T-cell (primary cell): ENCODE measurements at regions not wholly inside any gene's neighbourhood (a gene's known extent, or its start where the extent isn't known, plus 50 kb on each side); places are given as distances from the start of the nearest gene placed in this dataset.

ENCODE experiments used
- ATAC-seq, 4 experiments: fragments of 200-7000 bp in 3 of 4; fragments of 150-1000 bp in 1 of 4; cut with Tn5 transposase; replicated peaks in 1 of 4; 1 replicate in 3 of 4; 2 replicates in 1 of 4; pipeline ENCODE4 v1.10.0; 2021; ENCODE audit warnings: moderate library complexity in 3 of 4, mild to moderate bottlenecking in 2 of 4, moderate number of reproducible peaks in 1 of 4
- CTCF ChIA-PET, 2 donors: fragments of 300-600 bp; sonication (Branson Sonifier 250); formaldehyde crosslinking; loops; one replicate each; lab custom pipeline; 2022; ENCODE audit warnings: antibody characterized with exemption in 2 of 2; lab: Charles Lee
- POLR2A ChIA-PET, 2 donors: fragments of 300-600 bp; sonication (Branson Sonifier 250); formaldehyde crosslinking; loops; one replicate each; lab custom pipeline; 2022; ENCODE audit warnings: antibody characterized with exemption in 2 of 2; lab: Charles Lee
- DNase-seq, 35 experiments: peaks; one replicate each; pipeline versions ENCODE4 v3.0.0 to v3.0.0-alpha.2; 2013 to 2023
- H3K27ac ChIP-seq: one replicate; pipeline ENCODE4 v1.5.1; 2013; ENCODE audit warnings: low read length
- H3K27me3 ChIP-seq, 2 experiments: replicated peaks in 1 of 2; 1 replicate in 1 of 2; 2 replicates in 1 of 2; pipeline versions ENCODE4 v1.6.1 to v1.7.0; 2013; ENCODE audit warnings: low read length in 1 of 2, mixed read lengths in 1 of 2; ENCODE audit not compliant: control insufficient read depth in 2 of 2, insufficient read depth in 2 of 2; ENCODE audit errors: extremely low read depth in 1 of 2
- H3K36me3 ChIP-seq, 2 donors: 1 replicate in 1 of 2; 2 replicates in 1 of 2; pipeline versions ENCODE4 v1.6.1 to v1.7.0; 2013; ENCODE audit warnings: low read length in 1 of 2; ENCODE audit not compliant: control insufficient read depth in 2 of 2, insufficient read depth in 1 of 2; ENCODE audit errors: extremely low read depth in 1 of 2
- H3K4me1 ChIP-seq, 2 experiments: 1 replicate in 1 of 2; 2 replicates in 1 of 2; pipeline versions ENCODE4 v1.6.1 to v1.7.0; 2013; ENCODE audit warnings: low read length in 2 of 2, mixed read lengths in 1 of 2; ENCODE audit not compliant: insufficient read depth in 2 of 2, control insufficient read depth in 1 of 2; ENCODE audit errors: extremely low read depth in 1 of 2
- H3K4me3 ChIP-seq, 2 donors: 1 replicate in 1 of 2; 2 replicates in 1 of 2; pipeline versions ENCODE4 v1.5.1 to v1.7.0; 2013; ENCODE audit warnings: mild to moderate bottlenecking in 2 of 2, low read length in 1 of 2, moderate library complexity in 1 of 2; ENCODE audit not compliant: control insufficient read depth in 1 of 2; ENCODE audit errors: extremely low read depth in 1 of 2
- H3K9me3 ChIP-seq: 2 replicates; pipeline ENCODE4 v1.7.0; 2013
- H3K27ac Mint-ChIP-seq, 2 donors: one replicate each; pipeline ENCODE4 v1.8.0; 2020 to 2021; ENCODE audit warnings: mild to moderate bottlenecking in 2 of 2, mixed read lengths in 2 of 2
- H3K27me3 Mint-ChIP-seq, 2 donors: one replicate each; pipeline ENCODE4 v1.8.0; 2021 to 2022; ENCODE audit warnings: mixed read lengths in 2 of 2
- H3K36me3 Mint-ChIP-seq: one replicate; pipeline ENCODE4 v1.8.0; 2021; ENCODE audit warnings: mixed read lengths
- H3K4me1 Mint-ChIP-seq, 3 donors: one replicate each; pipeline ENCODE4 v1.8.0; 2020 to 2022; ENCODE audit warnings: mixed read lengths in 3 of 3, mild to moderate bottlenecking in 1 of 3
- H3K4me3 Mint-ChIP-seq, 3 donors: one replicate each; pipeline ENCODE4 v1.8.0; 2020 to 2022; ENCODE audit warnings: mild to moderate bottlenecking in 3 of 3, mixed read lengths in 3 of 3, moderate library complexity in 3 of 3
- H3K9me3 Mint-ChIP-seq, 3 donors: one replicate each; pipeline ENCODE4 v1.8.0; 2020 to 2022; ENCODE audit warnings: mixed read lengths in 3 of 3
- WGBS: methylation state at CpG from one replicate; pipeline ENCODE4 v1.1.5; 2013; ENCODE audit warnings: missing lambda C conversion rate; ENCODE audit not compliant: insufficient coverage; 5-methylcytosine and 5-hydroxymethylcytosine counted together

DNA sequence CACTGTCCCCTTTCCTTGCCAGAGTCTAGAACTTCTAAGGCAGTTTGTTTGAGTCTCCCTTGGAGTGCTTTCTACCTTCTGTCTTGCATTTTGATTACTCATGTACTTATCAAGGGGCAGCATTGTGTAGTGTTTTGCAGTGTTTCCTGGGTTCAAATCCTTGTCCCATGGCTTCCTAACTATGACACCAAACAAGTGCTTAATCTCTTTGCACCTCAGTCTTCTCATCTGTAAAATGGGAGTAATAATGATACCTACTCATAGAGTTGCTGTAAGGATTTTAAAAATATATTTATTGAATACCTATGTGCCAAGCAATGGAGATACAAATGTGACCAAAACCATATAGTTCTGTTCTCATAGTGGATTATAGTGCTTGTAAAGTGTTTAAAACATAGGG is 105.5 kb upstream of the PKDCC start:
- Mint-ChIP-seq H3K4me3 (no peak overlapping the region), H3K27ac (no peak overlapping the region), H3K27me3 (peaks cover 16% of the 10 kb centered on the region in 2 donors), H3K9me3 (no peaks in the 10 kb centered on the region), H3K4me1 (no peaks in the 10 kb centered on the region), H3K36me3 (no peaks in the 10 kb centered on the region)
- DNase-seq (no peak), ATAC-seq (no peak)
- ChIA-PET POLR2A (no interaction called here), CTCF (no interaction called here)
- Histone ChIP-seq H3K4me3 (no peak overlapping the region), H3K27me3 (peaks cover 0 to 11% of the 10 kb centered on the region in 2 experiments), H3K4me1 (no peaks in the 10 kb centered on the region), H3K9me3 (no peaks in the 10 kb centered on the region), H3K36me3 (no peaks in the 10 kb centered on the region), H3K27ac (no peak overlapping the region)

DNA sequence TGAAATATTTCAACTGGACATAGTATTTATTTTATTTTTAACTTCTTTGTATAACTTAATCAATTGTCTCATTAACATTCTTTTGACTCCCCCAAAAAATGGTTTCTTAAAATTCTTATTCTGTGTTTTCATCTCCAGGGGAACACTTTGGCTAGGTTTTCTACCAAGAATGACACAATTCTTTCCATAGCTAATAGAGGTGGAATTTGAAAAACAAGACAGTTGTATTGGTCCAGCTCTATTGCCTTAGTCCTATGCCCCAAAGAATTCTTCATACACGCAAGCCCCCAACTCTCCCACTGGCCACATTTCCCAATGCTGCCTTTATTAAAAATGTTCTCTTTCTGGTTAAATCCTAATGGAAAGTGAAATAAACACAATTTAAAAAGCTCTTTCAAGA is 104.7 kb upstream of the PKDCC start:
- H3K9me3 ChIP-seq: no peaks in the 10 kb centered on the region
- H3K4me3 ChIP-seq: no peak overlapping the region
- H3K4me3 Mint-ChIP-seq: no peak overlapping the region
- H3K27ac ChIP-seq: no peak overlapping the region
- DNase-seq (no peak), ATAC-seq (no peak)
- peaks cover 0 to 15% of the 10 kb centered on the region in 2 experiments for H3K27me3 ChIP-seq
- H3K27me3 Mint-ChIP-seq: peaks cover 19 to 21% of the 10 kb centered on the region in 2 donors
- ChIA-PET POLR2A (no interaction called here), CTCF (no interaction called here)
- no peaks in the 10 kb centered on the region for H3K4me1 ChIP-seq
- no peaks in the 10 kb centered on the region for H3K36me3 ChIP-seq
- H3K9me3 Mint-ChIP-seq: no peaks in the 10 kb centered on the region
- WGBS: no CpG with 5 or more reads among the region's 1 CpG
- H3K4me1 Mint-ChIP-seq: no peaks in the 10 kb centered on the region
- no peak overlapping the region for H3K27ac Mint-ChIP-seq
- no peaks in the 10 kb centered on the region for H3K36me3 Mint-ChIP-seq

DNA sequence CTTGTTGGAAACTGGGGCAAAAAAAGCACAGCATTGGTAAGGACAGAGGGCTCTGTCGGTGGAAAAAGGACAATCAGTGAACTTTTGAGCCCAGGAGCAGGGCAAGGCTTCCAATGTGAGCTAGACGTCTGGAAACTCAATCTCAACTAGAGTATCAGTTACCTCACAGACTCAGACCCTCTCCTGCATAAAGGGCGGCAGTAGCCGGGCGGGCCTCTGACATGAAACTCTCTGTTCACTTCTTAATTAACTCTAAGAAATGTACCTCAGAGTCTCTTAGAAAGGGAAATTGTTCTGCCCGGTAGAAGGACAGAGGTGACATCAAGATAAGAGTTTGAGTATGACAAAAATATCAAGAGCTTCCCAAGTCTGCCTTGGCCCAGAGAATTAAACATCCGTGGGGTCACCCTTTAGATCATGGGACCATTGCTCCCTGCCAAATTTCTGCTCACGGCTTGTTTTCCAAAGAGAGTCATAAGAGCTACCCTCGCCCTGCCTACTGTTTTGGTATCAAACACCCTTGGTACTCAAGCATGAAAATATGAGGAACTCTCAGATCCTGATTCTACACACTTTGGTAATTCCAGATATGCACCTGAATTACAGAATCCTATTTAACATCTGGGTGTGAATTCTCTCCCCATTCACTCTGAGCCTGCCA is 103.5 kb upstream of the PKDCC start:
- H3K27me3 ChIP-seq: peaks cover 0 to 13% of the 10 kb centered on the region in 2 experiments
- Mint-ChIP-seq H3K27ac (no peak overlapping the region), H3K4me1 (no peaks in the 10 kb centered on the region), H3K4me3 (no peak overlapping the region), H3K9me3 (no peaks in the 10 kb centered on the region), H3K36me3 (no peaks in the 10 kb centered on the region), H3K27me3 (peaks cover 21 to 25% of the 10 kb centered on the region in 2 donors)
- WGBS: 84% methylated on average over 4 of the region's 9 CpGs
- DNase-seq (no peak), ATAC-seq (no peak)
- ChIA-PET CTCF (no interaction called here), POLR2A (no interaction called here)
- no peaks in the 10 kb centered on the region for H3K36me3 ChIP-seq
- no peak overlapping the region for H3K4me3 ChIP-seq
- no peaks in the 10 kb centered on the region for H3K4me1 ChIP-seq
- H3K9me3 ChIP-seq: no peaks in the 10 kb centered on the region
- no peak overlapping the region for H3K27ac ChIP-seq

DNA sequence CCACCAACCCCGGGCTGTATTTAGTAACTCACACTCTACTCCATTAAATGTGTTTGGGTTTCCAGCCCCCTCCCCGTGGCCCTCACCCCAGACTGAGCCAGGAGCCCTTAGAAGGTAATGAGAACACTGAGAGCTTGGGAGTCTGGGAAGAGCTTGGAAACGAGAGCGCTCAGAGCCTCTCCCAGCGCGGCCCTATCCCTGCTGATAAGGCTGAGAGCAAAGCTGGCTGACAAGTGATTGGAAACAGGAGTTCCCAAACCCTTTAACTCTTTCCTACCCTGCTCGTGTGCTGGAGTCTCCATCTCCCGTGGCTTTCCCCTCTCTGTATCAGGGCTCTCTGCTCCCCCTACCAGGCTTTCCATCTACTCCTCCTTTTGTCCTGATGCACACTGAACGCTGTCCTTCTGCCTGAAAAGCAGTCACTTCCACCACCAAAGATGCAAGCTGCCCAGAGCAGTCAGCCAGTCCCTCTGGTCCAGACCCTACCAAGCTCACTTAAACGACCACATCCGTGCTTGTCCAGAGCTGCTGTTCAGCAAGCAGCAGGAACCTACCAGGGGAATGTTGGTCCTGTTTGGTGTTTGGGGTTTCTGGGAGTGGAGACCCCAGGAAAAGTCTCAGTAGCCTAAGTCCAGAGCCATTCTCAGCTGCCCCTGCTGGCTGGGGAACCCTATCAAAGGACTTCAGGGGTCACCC is 100.0 kb upstream of the PKDCC start:
- H3K9me3 ChIP-seq: no peaks in the 10 kb centered on the region
- no peak for DNase-seq
- Mint-ChIP-seq H3K4me1 (no peaks in the 10 kb centered on the region), H3K27ac (no peak overlapping the region), H3K9me3 (no peaks in the 10 kb centered on the region), H3K36me3 (no peaks in the 10 kb centered on the region), H3K4me3 (no peak overlapping the region), H3K27me3 (peaks cover 19% of the 10 kb centered on the region in 2 donors)
- CTCF ChIA-PET: no interaction called here
- peaks cover 0 to 15% of the 10 kb centered on the region in 2 experiments for H3K27me3 ChIP-seq
- no peaks in the 10 kb centered on the region for H3K36me3 ChIP-seq
- no peak overlapping the region for H3K27ac ChIP-seq
- H3K4me1 ChIP-seq: no peaks in the 10 kb centered on the region
- ATAC-seq: no peak
- POLR2A ChIA-PET: no interaction called here
- H3K4me3 ChIP-seq: no peak overlapping the region
- 51% methylated on average over 5 of the region's 11 CpGs for WGBS

DNA sequence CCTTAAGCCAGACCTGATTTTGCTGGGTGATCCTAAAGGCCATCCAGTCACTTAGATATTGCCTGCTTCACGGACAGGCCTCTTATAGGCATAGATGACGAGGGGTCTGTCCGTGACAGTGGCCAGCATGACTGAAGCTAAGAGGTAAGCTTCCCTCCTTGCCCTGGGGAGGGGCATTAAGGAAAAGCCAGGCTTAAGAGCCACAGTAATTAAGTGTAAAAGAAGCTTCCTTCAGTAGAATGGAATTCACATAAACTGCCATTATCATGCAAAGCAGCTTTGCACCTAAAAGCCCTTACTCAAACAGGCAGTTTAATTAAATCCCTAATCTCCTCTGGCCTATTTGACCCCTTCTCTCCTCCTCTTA is 99.4 kb upstream of the PKDCC start:
- Mint-ChIP-seq H3K9me3 (no peaks in the 10 kb centered on the region), H3K27me3 (peaks cover 19 to 20% of the 10 kb centered on the region in 2 donors), H3K36me3 (no peaks in the 10 kb centered on the region), H3K4me1 (peaks cover 0 to 2% (median under 1%) of the 10 kb centered on the region in 3 donors), H3K27ac (no peak overlapping the region), H3K4me3 (no peak overlapping the region)
- no CpG with 5 or more reads among the region's 3 CpGs for WGBS
- ATAC-seq (no peak), DNase-seq (no peak)
- H3K4me3 ChIP-seq: no peak overlapping the region
- no peak overlapping the region for H3K27ac ChIP-seq
- H3K36me3 ChIP-seq: no peaks in the 10 kb centered on the region
- no peaks in the 10 kb centered on the region for H3K9me3 ChIP-seq
- peaks cover 0 to 17% of the 10 kb centered on the region in 2 experiments for H3K27me3 ChIP-seq
- ChIA-PET CTCF (no interaction called here), POLR2A (no interaction called here)
- no peaks in the 10 kb centered on the region for H3K4me1 ChIP-seq

DNA sequence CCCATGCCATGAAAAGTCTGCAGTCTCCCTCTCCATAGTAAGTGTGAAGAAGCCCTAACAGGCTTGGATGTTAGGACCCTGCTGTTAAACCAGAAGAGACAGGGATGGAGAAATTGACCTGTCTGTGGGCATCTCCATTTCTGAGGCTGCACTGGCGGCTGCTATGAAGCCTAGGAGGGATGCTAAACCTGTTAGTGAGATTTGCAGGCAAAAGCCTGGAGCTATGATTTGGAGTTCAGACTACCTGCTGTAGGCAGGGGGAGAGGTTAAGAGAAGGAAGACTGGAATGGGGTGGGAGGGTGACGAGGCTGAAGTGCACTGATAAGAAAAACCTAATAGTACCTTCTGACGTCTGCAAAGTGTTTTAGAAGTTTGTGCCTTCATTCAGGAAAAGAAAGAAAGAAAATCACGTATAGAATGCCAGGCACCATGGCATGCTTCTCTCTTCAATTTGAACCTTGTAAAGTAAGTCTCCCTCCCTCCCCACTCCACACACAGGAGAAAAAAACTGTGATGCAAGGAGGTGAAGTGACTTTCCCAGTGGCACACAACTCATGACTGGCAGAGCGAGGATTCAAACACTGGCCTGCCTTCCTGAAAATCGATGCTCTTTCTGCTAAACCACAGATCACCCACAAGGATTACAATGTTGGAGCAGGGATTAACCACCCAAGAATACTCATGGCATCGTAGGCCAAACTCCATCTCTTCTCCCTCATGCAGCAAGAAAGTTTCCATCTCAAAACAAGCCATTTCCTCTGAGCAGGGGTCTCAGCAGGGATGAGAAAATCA is 98.5 kb upstream of the PKDCC start:
- Mint-ChIP-seq H3K4me1 (peaks cover 0 to 7% (median 3%) of the 10 kb centered on the region in 3 donors), H3K36me3 (no peaks in the 10 kb centered on the region), H3K4me3 (no peak overlapping the region), H3K9me3 (no peaks in the 10 kb centered on the region), H3K27me3 (peaks cover 16 to 19% of the 10 kb centered on the region in 2 donors), H3K27ac (no peak overlapping the region)
- no peaks in the 10 kb centered on the region for H3K36me3 ChIP-seq
- no peaks in the 10 kb centered on the region for H3K9me3 ChIP-seq
- WGBS: 58% methylated on average over 5 of the region's 7 CpGs
- no peak for ATAC-seq
- no peak overlapping the region for H3K27ac ChIP-seq
- H3K4me1 ChIP-seq: no peaks in the 10 kb centered on the region
- ChIA-PET CTCF (no interaction called here), POLR2A (no interaction called here)
- H3K27me3 ChIP-seq: peaks cover 0 to 18% of the 10 kb centered on the region in 2 experiments
- no peak overlapping the region for H3K4me3 ChIP-seq
- no peak for DNase-seq
